ENCODE measurements at regions not wholly inside any gene's neighbourhood (a gene's known extent, or its start where the extent isn't known, plus 50 kb on each side); places are given as distances from the start of the nearest gene placed in this dataset.

DNA sequence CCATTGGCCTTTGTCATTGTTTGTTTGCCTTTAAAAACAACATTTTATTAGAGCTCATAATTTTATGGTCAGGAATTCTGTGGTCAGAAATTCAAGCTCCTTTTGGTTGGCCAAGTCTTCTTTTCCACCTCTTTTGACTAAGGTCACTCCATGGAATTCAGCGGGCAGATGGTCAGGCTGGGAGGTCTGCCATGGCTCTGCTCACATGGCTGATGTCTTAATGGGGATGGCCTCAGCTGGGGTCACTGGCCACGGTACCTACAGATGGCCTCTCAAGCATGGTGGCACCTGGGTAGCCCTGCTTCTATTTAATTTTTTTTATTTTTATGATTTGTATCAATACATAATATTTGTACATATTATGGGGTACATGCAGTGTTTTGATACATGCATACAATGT is 360.8 kb upstream of the MCTP2 start:
- Mint-ChIP-seq H3K9me3 (no peaks in the 10 kb centered on the region), H3K27ac (no peak overlapping the region), H3K4me1 (no peaks in the 10 kb centered on the region), H3K4me3 (no peak overlapping the region), H3K36me3 (no peaks in the 10 kb centered on the region), H3K27me3 (no peaks in the 10 kb centered on the region)
- no peak for ATAC-seq

DNA sequence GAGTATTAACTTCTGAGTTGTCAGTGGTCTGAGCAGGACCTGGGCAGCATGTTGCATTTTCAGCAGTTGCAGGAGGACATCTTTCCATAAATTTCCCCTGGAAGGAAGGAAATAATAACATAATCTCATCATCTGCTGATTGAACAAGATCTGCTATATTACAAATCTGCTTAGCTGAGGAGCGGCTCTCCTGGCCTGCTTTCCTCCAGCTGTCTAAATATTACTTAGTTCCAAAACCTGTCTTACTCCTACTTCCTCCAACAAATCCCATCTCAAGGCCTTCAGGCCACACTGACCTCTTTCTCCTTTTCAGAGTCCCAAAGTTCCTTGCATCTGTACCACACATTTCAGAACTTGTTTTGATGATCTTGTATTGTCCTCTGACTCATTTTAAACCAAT is 364.4 kb upstream of the MCTP2 start:
- no peak overlapping the region for H3K4me3 Mint-ChIP-seq
- H3K4me1 Mint-ChIP-seq, result no peaks in the 10 kb centered on the region
- H3K36me3 Mint-ChIP-seq, result no peaks in the 10 kb centered on the region
- no peaks in the 10 kb centered on the region for H3K27me3 Mint-ChIP-seq
- H3K27ac Mint-ChIP-seq, result no peak overlapping the region
- no peak for ATAC-seq
- no peaks in the 10 kb centered on the region for H3K9me3 Mint-ChIP-seq

DNA sequence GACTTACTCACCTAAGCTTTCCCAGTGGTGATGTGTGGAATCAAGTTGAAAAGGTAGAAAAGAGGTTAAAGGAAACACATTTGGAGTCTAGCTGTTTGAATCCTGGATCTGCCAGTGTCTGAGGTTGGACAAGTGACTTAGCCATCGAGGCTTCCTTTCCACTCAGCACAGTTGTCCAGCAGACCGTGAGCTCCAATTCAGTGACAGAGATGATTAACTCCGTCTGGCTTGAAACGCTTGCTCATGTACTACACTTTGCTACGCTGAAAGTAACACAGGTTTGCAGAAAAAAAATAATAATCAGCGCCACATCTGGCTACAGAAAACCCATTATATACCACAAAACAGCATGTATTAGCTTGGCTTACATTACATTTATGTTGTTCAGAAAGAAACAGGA is 364.9 kb upstream of the MCTP2 start:
- Mint-ChIP-seq H3K27ac (no peak overlapping the region), H3K4me3 (no peak overlapping the region), H3K9me3 (no peaks in the 10 kb centered on the region), H3K27me3 (no peaks in the 10 kb centered on the region), H3K36me3 (no peaks in the 10 kb centered on the region), H3K4me1 (no peaks in the 10 kb centered on the region)
- no peak for ATAC-seq

DNA sequence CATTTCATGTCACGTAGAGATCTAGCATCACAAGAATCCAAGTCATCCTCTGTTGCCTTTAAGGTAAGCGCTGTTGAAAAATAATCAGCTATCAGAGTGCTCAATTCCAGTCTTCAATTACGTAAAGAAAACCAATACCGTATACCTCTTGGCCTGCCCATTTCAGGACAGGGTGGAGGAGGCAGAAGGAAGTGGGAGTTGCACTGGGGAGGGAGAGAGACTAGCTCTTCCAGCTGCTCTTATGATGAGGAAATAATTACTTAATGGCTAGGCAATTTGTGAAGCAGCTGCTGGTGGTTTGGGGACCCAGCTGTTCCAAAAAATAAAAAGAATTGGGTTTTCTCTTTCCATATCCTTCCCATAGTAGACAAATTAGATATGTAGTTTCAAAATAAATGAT is 365.8 kb upstream of the MCTP2 start:
- Mint-ChIP-seq H3K4me1 (no peaks in the 10 kb centered on the region), H3K9me3 (no peaks in the 10 kb centered on the region), H3K27me3 (no peaks in the 10 kb centered on the region), H3K36me3 (no peaks in the 10 kb centered on the region), H3K27ac (no peak overlapping the region), H3K4me3 (no peak overlapping the region)
- ATAC-seq, result no peak

DNA sequence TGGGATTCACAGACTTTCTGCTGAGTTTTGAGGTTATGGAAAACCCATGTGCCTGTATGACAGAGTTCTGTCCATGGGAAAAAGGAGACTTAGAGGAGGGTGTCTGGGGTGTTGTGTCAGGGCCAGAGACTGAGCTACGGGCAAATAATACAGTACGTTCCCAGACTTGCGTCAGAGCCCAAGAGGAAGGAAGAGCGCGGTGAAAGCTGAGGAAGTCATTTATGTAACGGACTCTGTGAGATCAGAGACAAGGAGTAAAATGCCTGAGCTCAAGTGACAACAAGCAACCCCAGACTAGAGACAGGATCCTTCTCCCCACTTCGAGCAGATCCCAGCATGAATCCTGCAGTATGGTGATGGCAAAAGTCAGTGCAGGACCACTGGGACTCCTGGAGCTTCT is 368.6 kb upstream of the MCTP2 start:
- H3K4me3 Mint-ChIP-seq, result no peak overlapping the region
- H3K27ac Mint-ChIP-seq, result no peak overlapping the region
- no peaks in the 10 kb centered on the region for H3K27me3 Mint-ChIP-seq
- no peak for ATAC-seq
- no peaks in the 10 kb centered on the region for H3K4me1 Mint-ChIP-seq
- no peaks in the 10 kb centered on the region for H3K36me3 Mint-ChIP-seq
- H3K9me3 Mint-ChIP-seq, result no peaks in the 10 kb centered on the region

DNA sequence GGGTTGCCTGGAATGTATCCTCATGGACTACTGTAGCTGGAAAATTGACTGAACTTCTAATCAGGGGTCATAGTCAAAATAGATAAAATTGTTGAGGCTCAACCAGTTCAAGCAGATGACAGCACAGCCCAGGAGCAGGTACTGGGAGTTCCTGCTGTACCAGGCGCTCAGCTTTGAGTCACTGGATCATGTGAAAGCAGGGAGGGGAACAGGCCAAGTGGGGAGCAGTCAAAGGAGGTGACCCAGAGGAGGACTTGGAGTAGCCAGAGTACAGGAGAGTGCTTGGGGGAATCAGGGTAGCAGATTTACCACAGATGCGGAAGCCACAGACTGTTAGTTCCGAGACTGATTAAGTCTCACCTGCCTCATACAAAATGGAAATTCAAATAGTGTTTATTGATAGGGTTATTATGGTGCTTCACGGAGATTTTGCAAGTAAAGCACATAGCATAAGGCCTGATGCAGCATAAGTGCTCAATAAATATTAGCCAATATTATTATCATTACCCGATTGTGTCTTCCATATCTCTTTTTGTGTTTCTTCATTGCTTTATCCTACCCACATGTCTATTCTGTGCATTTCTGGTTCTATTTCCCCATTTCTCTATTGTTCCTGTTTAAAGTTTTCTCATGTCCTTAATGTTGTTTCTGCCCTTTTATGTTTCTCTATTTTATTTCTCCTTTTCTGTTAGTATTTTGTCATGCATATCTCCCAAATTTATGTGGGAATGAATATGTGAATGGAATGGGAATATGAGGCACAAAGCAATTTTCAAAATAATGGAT is 369.2 kb upstream of the MCTP2 start:
- H3K9me3 Mint-ChIP-seq, result no peaks in the 10 kb centered on the region
- H3K4me1 Mint-ChIP-seq, result no peaks in the 10 kb centered on the region
- H3K4me3 Mint-ChIP-seq, result no peak overlapping the region
- no peak for ATAC-seq
- H3K36me3 Mint-ChIP-seq, result no peaks in the 10 kb centered on the region
- no peaks in the 10 kb centered on the region for H3K27me3 Mint-ChIP-seq
- H3K27ac Mint-ChIP-seq, result no peak overlapping the region

DNA sequence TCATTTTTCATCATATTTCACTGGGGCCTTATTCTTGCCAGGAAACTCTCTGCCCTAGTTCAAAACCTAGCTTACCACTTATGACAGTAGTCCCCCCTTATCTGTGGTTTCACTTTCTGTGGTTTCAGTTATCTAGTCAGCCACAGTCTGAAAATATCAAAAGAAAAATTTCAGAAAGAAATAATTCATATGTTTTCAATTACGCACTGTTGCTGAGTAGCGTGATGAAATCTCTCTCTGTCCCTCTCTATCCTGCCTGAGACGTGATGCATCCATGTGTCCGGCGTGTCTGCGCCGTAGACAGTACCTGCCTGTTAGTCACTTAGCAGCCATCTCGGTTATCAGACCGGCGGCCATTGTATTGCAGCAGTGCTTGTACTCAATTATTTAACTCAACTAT is 369.9 kb upstream of the MCTP2 start:
- Mint-ChIP-seq H3K27ac (no peak overlapping the region), H3K4me1 (no peaks in the 10 kb centered on the region), H3K27me3 (no peaks in the 10 kb centered on the region), H3K4me3 (no peak overlapping the region), H3K36me3 (no peaks in the 10 kb centered on the region), H3K9me3 (no peaks in the 10 kb centered on the region)
- ATAC-seq, result no peak

DNA sequence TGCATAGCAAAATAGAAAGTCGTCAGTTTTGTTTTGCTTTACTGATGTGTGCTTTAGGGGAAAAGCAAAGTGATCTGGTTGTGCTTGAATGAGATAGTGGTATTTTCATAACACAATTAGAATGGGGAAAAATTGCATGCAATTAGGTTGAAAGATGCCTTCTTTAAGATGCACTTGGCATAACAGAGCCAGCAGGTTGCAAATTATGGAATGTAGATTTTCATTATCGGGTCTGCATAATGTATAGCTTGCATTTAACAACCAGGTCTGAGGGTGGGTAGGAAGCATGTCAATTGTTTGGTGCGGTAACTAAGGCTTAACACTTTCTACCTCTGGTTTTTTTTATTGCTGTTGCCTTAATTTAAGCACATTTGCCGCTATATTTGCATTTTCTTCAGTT is 370.7 kb upstream of the MCTP2 start:
- no peak for ATAC-seq
- Mint-ChIP-seq H3K4me1 (no peaks in the 10 kb centered on the region), H3K9me3 (no peaks in the 10 kb centered on the region)

DNA sequence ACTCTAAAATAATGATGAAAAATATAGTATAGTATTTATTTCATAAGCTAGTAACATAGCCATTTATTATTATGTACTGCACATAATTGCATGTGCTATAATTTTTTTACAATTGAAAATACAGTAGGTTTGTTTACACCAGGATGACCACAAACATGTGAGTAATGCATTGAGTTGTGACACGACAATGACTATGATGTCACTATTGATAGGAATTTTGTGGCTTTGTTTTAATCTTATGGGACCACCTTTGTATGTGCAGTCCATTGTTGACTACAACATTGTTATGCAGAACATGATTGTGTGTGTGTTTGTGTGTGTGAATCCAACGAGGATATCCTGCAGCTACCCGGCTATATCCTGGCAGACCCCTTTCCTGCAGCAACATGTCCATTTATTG is 372.2 kb upstream of the MCTP2 start:
- ATAC-seq, result no peak
- Mint-ChIP-seq H3K27ac (no peak overlapping the region), H3K9me3 (no peaks in the 10 kb centered on the region), H3K4me3 (no peak overlapping the region), H3K4me1 (no peaks in the 10 kb centered on the region), H3K36me3 (no peaks in the 10 kb centered on the region), H3K27me3 (no peaks in the 10 kb centered on the region)

More for the DNA sequence above, 370.7 kb upstream of the MCTP2 start:
- Mint-ChIP-seq H3K27me3 (no peaks in the 10 kb centered on the region), H3K36me3 (no peaks in the 10 kb centered on the region), H3K27ac (no peak overlapping the region), H3K4me3 (no peak overlapping the region)

DNA sequence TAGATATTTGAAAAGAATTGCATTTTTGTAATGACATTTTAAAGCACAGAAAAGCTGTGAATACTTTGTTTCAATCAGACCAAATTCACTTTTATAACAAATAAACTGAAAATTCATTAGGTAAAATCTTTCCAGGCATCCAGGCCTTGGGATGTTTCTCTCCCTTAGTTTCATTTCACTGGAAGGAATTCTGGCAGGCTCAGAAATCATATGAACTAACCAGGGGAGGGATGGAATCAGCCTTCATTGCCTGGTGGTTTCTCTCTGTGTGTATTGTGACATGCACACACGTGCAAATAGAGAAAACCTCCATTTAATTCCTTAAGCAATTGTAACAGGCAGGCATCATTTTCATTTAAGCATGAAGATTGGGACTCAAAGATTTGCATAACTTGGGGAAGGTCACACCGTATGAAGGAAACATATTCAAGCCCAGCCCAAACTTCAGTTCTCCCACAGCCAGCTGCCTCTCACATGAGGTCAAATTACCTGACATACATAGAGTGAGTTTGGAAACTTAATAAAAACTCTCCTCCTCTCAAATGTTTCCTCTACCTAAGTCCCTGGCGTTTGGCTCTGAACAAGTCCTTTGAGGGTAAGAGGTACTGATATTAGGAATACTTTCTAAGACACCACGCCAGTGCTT is 376.1 kb upstream of the MCTP2 start:
- no peaks in the 10 kb centered on the region for H3K36me3 Mint-ChIP-seq
- no peaks in the 10 kb centered on the region for H3K27me3 Mint-ChIP-seq

DNA sequence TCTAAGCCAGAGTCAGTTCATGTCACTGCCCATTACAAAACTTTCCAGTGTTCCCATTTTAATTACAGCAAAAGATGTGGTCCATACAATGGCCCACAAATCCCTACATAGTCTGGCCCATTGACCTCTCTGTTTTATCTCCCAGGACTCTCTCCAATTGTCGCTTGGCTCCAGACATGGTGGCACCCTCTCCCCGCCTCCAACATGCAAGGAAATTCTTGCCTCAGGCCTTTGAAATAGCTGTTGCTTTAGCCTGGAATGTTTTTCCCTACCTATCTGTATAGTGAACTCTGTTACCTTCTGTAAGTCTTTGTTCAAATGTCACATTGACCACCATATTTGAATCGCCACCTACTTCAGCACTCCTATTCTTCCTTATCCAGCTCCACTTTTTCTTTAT is 377.3 kb upstream of the MCTP2 start:
- H3K4me3 Mint-ChIP-seq, result no peak overlapping the region
- H3K9me3 Mint-ChIP-seq, result peaks cover 5% of the 10 kb centered on the region
- no peak for ATAC-seq

More for the DNA sequence above, 376.1 kb upstream of the MCTP2 start:
- no peak for ATAC-seq
- Mint-ChIP-seq H3K4me3 (no peak overlapping the region), H3K4me1 (no peaks in the 10 kb centered on the region), H3K9me3 (peaks cover 5% of the 10 kb centered on the region), H3K27ac (no peak overlapping the region)

DNA sequence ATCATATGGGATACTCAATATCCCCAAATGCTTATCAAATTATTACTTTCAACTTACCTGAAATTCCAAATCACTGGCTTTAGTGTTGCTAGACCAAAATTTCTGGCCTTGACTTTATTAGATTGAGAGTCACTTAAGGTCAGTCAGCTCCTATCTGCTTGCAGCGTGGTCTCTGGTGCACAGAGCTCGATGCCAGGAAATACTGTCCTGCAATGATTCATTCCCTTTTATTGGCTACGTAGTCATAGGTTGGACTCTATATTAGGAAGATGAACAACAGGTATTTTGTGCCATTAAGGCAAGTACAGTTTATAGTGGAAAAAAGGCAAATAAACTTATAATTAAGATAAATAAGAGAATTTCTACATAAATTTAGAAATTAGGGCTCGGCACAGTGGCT is 378.6 kb upstream of the MCTP2 start:
- H3K4me3 Mint-ChIP-seq, result no peak overlapping the region
- ATAC-seq, result no peak
- H3K36me3 Mint-ChIP-seq, result no peaks in the 10 kb centered on the region
- peaks cover 5% of the 10 kb centered on the region for H3K9me3 Mint-ChIP-seq
- H3K27me3 Mint-ChIP-seq, result no peaks in the 10 kb centered on the region
- H3K4me1 Mint-ChIP-seq, result no peaks in the 10 kb centered on the region
- no peak overlapping the region for H3K27ac Mint-ChIP-seq

More for the DNA sequence above, 377.3 kb upstream of the MCTP2 start:
- H3K4me1 Mint-ChIP-seq, result no peaks in the 10 kb centered on the region
- no peak overlapping the region for H3K27ac Mint-ChIP-seq
- no peaks in the 10 kb centered on the region for H3K27me3 Mint-ChIP-seq
- no peaks in the 10 kb centered on the region for H3K36me3 Mint-ChIP-seq

DNA sequence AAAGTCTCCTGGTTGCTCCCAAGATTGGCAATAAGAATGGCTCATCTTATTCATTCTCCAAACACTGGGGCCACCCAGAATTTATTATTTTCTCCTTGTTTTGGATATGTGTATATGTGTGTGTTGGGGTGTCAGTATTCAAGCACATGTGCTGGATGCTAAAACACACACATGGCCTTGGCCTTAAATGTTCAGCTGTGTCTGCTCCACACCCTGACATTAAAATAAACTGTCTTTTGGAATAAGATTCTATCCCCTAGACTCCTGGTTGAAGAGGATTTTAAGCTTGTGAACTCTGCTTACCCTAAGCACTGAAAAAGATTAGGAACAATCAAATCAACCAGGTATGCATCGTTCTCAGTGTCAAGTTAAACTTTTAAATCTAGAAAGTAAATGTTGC is 382.9 kb upstream of the MCTP2 start:
- ATAC-seq, result no peak
- Mint-ChIP-seq H3K4me1 (no peaks in the 10 kb centered on the region), H3K27ac (no peak overlapping the region), H3K27me3 (no peaks in the 10 kb centered on the region), H3K4me3 (no peak overlapping the region), H3K9me3 (peaks cover 5% of the 10 kb centered on the region), H3K36me3 (no peaks in the 10 kb centered on the region)

DNA sequence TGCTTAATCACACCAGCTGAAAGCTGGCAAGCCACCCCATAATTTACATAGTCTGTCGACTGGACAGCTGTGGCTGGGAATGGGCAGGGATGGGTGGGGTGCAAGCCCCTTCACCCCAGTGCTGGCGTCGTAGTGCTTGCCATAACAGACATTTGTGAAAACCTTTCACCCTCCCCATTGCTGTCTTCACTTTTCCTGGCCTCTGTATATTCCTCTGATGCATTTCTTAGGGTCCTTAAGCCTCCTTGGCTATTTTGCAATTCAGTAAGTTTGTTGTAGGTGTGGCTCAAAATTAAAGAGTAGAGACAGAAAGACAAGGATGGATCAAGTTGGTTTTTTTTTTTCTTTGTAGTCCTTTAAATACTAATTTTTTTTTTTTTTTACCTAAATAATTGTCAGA is 383.3 kb upstream of the MCTP2 start:
- Mint-ChIP-seq H3K27me3 (no peaks in the 10 kb centered on the region), H3K4me3 (no peak overlapping the region), H3K4me1 (no peaks in the 10 kb centered on the region), H3K36me3 (no peaks in the 10 kb centered on the region), H3K9me3 (peaks cover 4% of the 10 kb centered on the region), H3K27ac (no peak overlapping the region)
- no peak for ATAC-seq

DNA sequence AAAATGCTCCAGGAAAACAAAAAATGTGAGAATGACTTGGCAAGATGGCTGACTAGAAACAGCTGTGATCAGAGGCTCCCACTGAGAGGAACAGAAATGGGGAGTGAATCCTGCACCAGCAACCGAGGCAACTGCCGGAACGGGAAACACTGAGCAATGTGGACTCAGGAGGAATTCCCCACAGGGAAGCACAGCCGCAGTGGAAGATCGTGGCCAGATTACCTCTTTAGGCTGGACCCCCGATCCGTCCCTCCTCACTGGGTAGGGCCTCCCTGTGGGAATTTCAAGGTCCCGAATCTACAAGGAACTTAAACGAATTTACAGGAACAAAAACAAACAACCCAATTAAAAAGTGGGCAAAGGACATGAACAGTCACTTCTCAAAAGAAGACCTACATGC is 385.2 kb upstream of the MCTP2 start:
- Mint-ChIP-seq H3K36me3 (no peaks in the 10 kb centered on the region), H3K4me3 (no peak overlapping the region), H3K27ac (no peak overlapping the region), H3K9me3 (peaks cover 7% of the 10 kb centered on the region), H3K27me3 (no peaks in the 10 kb centered on the region), H3K4me1 (no peaks in the 10 kb centered on the region)
- ATAC-seq, result no peak

DNA sequence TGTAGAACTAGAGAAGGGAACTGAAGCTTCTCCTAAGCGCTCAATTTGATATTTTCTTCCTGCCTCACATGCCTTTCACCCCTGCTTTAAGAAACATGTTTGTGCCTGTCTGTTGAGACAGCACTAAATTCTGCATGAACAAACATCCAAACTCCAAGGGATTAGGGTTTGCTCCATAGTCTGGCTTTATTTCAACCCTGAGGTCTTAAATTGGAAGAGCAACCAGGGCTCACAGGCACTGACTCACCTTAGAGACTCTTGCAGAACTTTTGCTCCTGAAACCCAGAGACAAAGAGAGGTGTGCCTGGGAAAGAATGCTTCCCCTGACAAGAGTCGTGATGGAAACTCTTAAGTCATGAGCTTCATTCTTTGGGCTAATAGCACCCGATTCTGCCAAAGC is 393.9 kb upstream of the MCTP2 start:
- Mint-ChIP-seq H3K4me1 (no peaks in the 10 kb centered on the region), H3K4me3 (no peak overlapping the region), H3K9me3 (peaks cover 3% of the 10 kb centered on the region), H3K27ac (no peak overlapping the region), H3K36me3 (no peaks in the 10 kb centered on the region), H3K27me3 (no peaks in the 10 kb centered on the region)
- ATAC-seq, result no peak

All from stimulated activated memory B cell treated with anti-CD40 and anti-IgM and Interleukin-4, amounts not matched to agents 10 μg/mL and 1 μg/mL and 100 μg/mL, for 72 hours (primary cell).